NCI-H146 treated with DMSO at 0.1 percent for 48 hours (cell line): ENCODE measurements at regions not wholly inside any gene's neighbourhood (a gene's known extent, or its start where the extent isn't known, plus 50 kb on each side); places are given as distances from the start of the nearest gene placed in this dataset.
"Not testable (repeated sequence)": the region's sequence is repeated elsewhere in the genome, so short reads cannot be mapped to it uniquely, and the experiment has no call there.

ENCODE experiments used
- DNase-seq: peaks from one replicate; lab custom pipeline; 2025; ENCODE audit not compliant: unreplicated experiment; lab: John Stamatoyannopoulos, UW

GRCh38 chr3:8113626-8114025 is 388.0 kb upstream of the LMCD1 start:
- no peak for DNase-seq

- no peak for DNase-seq
Measured at GRCh38 chr3:8128686-8129085, 372.9 kb upstream of the LMCD1 start.

- no peak for DNase-seq
Measured at GRCh38 chr3:8136553-8136952, 365.1 kb upstream of the LMCD1 start.

GRCh38 chr3:8143186-8143585 is 358.4 kb upstream of the LMCD1 start:
- DNase-seq, result no peak

- DNase-seq, result no peak
Measured at GRCh38 chr3:8145661-8146060, 356.0 kb upstream of the LMCD1 start.

GRCh38 chr3:8147711-8148110 is 353.9 kb upstream of the LMCD1 start:
- DNase-seq, result no peak

- no peak for DNase-seq
Measured at GRCh38 chr3:8152821-8153418, 348.7 kb upstream of the LMCD1 start.

- no peak for DNase-seq
Measured at GRCh38 chr3:8153800-8154199, 347.8 kb upstream of the LMCD1 start.

GRCh38 chr3:8154617-8155016 is 347.0 kb upstream of the LMCD1 start:
- no peak for DNase-seq

GRCh38 chr3:8156138-8156537 is 345.5 kb upstream of the LMCD1 start:
- no peak for DNase-seq

GRCh38 chr3:8156831-8157230 is 344.8 kb upstream of the LMCD1 start:
- DNase-seq, result no peak

- no peak for DNase-seq
Measured at GRCh38 chr3:8157640-8158039, 344.0 kb upstream of the LMCD1 start.

- DNase-seq, result no peak
Measured at GRCh38 chr3:8164145-8164544, 337.5 kb upstream of the LMCD1 start.

GRCh38 chr3:8166014-8166413 is 335.6 kb upstream of the LMCD1 start:
- DNase-seq, result no peak

- DNase-seq, result no peak
Measured at GRCh38 chr3:8170971-8171508, 330.6 kb upstream of the LMCD1 start.

- no peak for DNase-seq
Measured at GRCh38 chr3:8173892-8174291, 327.7 kb upstream of the LMCD1 start.

- not testable (repeated sequence) for DNase-seq
Measured at GRCh38 chr3:8176759-8177483, 324.7 kb upstream of the LMCD1 start.

- not testable (repeated sequence) for DNase-seq
Measured at GRCh38 chr3:8178516-8178915, 323.1 kb upstream of the LMCD1 start.

- DNase-seq, result no peak
Measured at GRCh38 chr3:8182904-8183303, 318.7 kb upstream of the LMCD1 start.

GRCh38 chr3:8183627-8184026 is 318.0 kb upstream of the LMCD1 start:
- no peak for DNase-seq

- no peak for DNase-seq
Measured at GRCh38 chr3:8186213-8186612, 315.4 kb upstream of the LMCD1 start.

GRCh38 chr3:8187996-8188395 is 313.6 kb upstream of the LMCD1 start:
- no peak for DNase-seq

- DNase-seq, result no peak
Measured at GRCh38 chr3:8189051-8189450, 312.6 kb upstream of the LMCD1 start.
